Right lobe of liver (tissue), 6 donors: ENCODE measurements at regions not wholly inside any gene's neighbourhood (a gene's known extent, or its start where the extent isn't known, plus 50 kb on each side); places are given as distances from the start of the nearest gene placed in this dataset.

ENCODE experiments used
- ATAC-seq, 4 donors: fragments of 200-7000 bp; cut with Tn5 transposase; one replicate each; pipeline ENCODE4 v1.9.1; 2020; ENCODE audit warnings: mild to moderate bottlenecking in 4 of 4, moderate library complexity in 4 of 4
- DNase-seq, 3 donors: peaks; one replicate each; pipeline ENCODE4 v3.0.0-alpha.2; 2020
- H3K27ac ChIP-seq, 3 donors: fragments of 200-600 bp; one replicate each; pipeline ENCODE4 v1.8.0; 2022
- H3K27me3 ChIP-seq, 2 donors: fragments of 200-600 bp; one replicate each; pipeline ENCODE4 v1.8.0; 2022
- H3K36me3 ChIP-seq, 4 donors: fragments of 200-600 bp; sonication (generic) in 1 of 4; one replicate each; pipeline versions ENCODE4 v1.5.1 to v1.8.0; 2017 to 2022; ENCODE audit warnings: control low read depth in 1 of 4
- H3K4me1 ChIP-seq, 4 donors: fragments of 200-600 bp; sonication (generic) in 1 of 4; one replicate each; pipeline versions ENCODE4 v1.5.1 to v1.8.0; 2017 to 2022; ENCODE audit warnings: control low read depth in 1 of 4
- H3K4me3 ChIP-seq, 3 donors: fragments of 200-600 bp; one replicate each; pipeline ENCODE4 v1.8.0; 2022
- H3K9me3 ChIP-seq, 4 donors: fragments of 200-600 bp; sonication (generic) in 1 of 4; one replicate each; pipeline versions ENCODE4 v1.5.1 to v1.8.0; 2017 to 2022; ENCODE audit warnings: control low read depth in 1 of 4
- POLR2A ChIP-seq: fragments of 450-650 bp; IDR thresholded peaks from one replicate; pipeline ENCODE4 v1.6.1; 2017; ENCODE audit warnings: antibody characterized with exemption, mild to moderate bottlenecking
- WGBS: methylation state at CpG from one replicate; pipeline ENCODE4 v1.1.6; 2018; ENCODE audit warnings: low coverage, low lambda C conversion rate; ENCODE audit not compliant: insufficient coverage; ENCODE audit errors: missing lambda C conversion rate; 5-methylcytosine and 5-hydroxymethylcytosine counted together
- intact Hi-C, 2 donors: fragments of 100-400 bp; cut with DNase I; formaldehyde crosslinking; loops; one replicate each; pipeline versions ENCODE4 v1.11.2 to v1.14.1; 2022
- TF ChIP-seq, protein P1 (sequence below), 4 donors: fragments of 200-600 bp in 3 of 4; fragments of 450-650 bp in 1 of 4; IDR thresholded peaks; one replicate each; pipeline versions ENCODE4 v1.5.1 to v1.8.0; 2016 to 2022; ENCODE audit warnings: antibody characterized with exemption in 4 of 4, mild to moderate bottlenecking in 2 of 4
- donor health status: DM: no; HTN: yes; CAD: no.
- donor health status: DM: no; HTN: no; CAD: no.
- donor health status: DM: no; HTN: no; CAD: no.
- donor health status: DM: no; HTN: yes; CAD: no.
- donor health status: DM: no; HTN: yes; CAD: no.

DNA sequence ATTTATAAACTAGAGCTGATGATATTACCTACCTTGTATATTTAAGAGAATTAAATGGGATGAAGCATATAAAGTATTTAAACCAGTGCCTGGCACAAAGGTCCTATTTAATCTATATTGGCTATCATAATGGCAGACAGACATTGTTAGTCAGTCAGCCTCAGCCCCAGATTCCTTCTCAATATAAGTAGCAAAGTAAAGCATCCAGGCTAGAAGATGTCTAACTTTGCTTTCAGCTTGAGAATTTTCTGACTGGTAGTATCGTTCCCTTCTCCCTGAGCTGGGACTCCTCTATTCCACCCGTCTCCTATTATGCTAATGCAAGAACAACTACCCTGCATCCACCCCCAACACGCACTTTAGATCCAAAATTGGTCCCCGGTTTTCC lies 215.7 kb upstream of the SIX2 start:
- no peak overlapping the region for H3K27ac ChIP-seq
- H3K9me3 ChIP-seq, result no peaks in the 10 kb centered on the region
- intact Hi-C loops, result no loop called here
- H3K4me3 ChIP-seq, result no peak overlapping the region
- ATAC-seq (no peak), DNase-seq (no peak)
- no peaks in the 10 kb centered on the region for H3K36me3 ChIP-seq
- no peak for TF ChIP-seq POLR2A
- TF ChIP-seq, protein P1, sequence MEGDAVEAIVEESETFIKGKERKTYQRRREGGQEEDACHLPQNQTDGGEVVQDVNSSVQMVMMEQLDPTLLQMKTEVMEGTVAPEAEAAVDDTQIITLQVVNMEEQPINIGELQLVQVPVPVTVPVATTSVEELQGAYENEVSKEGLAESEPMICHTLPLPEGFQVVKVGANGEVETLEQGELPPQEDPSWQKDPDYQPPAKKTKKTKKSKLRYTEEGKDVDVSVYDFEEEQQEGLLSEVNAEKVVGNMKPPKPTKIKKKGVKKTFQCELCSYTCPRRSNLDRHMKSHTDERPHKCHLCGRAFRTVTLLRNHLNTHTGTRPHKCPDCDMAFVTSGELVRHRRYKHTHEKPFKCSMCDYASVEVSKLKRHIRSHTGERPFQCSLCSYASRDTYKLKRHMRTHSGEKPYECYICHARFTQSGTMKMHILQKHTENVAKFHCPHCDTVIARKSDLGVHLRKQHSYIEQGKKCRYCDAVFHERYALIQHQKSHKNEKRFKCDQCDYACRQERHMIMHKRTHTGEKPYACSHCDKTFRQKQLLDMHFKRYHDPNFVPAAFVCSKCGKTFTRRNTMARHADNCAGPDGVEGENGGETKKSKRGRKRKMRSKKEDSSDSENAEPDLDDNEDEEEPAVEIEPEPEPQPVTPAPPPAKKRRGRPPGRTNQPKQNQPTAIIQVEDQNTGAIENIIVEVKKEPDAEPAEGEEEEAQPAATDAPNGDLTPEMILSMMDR (IDR thresholded peaks at IDR 0.05), result no peak
- no peaks in the 10 kb centered on the region for H3K4me1 ChIP-seq
- 88% methylated on average over 4 of the region's 4 CpGs for WGBS
- no peaks in the 10 kb centered on the region for H3K27me3 ChIP-seq

DNA sequence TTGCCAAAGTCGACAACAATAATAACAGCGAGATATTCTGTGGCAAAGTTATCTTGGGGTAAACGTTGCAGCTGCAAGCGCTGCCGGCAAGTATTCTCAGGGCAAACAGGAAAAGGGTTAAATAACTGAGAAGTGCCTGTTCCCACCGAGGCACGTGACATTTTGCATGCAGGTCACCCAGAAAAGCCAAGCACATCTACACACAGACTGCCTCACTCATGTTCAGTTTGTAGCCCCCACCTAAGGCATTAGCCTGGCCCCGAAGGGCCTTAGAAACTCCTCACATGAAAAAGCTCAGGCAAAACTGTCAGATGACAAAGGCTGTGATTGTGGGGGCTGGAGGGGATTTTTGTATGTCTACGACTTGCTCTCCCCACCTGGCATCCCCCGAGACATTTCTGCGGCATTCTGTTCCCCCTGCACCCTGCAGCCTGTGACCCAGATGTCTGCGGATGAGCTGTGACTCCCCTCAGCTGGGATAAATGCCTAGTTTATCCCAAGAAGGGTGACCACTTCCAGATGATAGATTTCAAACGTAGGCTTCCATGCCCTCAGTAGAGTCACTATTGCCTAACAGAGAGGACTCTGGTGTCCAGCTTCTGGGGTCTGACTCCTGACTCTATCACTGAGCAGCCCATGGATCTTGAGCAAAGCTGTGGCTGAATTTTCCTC lies 215.2 kb upstream of the SIX2 start:
- TF ChIP-seq POLR2A, result no peak
- TF ChIP-seq, protein P1 (IDR thresholded peaks at IDR 0.05), result no peak
- ATAC-seq, result no peak
- Histone ChIP-seq H3K9me3 (no peaks in the 10 kb centered on the region), H3K4me3 (no peak overlapping the region), H3K27ac (no peak overlapping the region), H3K36me3 (no peaks in the 10 kb centered on the region), H3K4me1 (no peaks in the 10 kb centered on the region), H3K27me3 (no peaks in the 10 kb centered on the region)
- 35% methylated on average over 9 of the region's 13 CpGs for WGBS
- intact Hi-C loops, result no loop called here
- no peak for DNase-seq

DNA sequence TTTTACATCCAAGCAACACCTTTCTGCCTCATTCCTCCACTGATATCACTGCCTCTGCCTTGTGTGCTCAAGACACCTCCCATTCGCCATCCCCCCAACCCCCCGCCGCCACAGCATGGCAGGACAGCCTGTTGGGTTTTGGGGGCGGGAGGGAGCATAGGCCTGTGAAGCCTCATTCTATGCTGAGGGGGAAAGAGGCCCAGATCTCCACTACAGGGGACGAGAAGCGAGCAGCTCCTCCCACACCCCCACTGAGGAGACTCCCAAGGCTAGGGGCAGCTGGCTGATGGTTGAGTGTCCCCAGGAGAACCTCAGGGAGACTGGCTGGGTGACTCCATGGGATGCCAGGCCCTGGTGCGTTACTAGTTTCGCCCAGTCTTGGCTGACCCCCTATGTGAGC lies 214.3 kb upstream of the SIX2 start:
- no peak for DNase-seq
- Histone ChIP-seq H3K4me3 (no peak overlapping the region), H3K4me1 (no peaks in the 10 kb centered on the region), H3K27ac (no peak overlapping the region), H3K9me3 (no peaks in the 10 kb centered on the region), H3K27me3 (no peaks in the 10 kb centered on the region), H3K36me3 (no peaks in the 10 kb centered on the region)
- no peak for ATAC-seq
- WGBS, result 91% methylated on average over 4 of the region's 8 CpGs
- TF ChIP-seq, protein P1 (IDR thresholded peaks at IDR 0.05), result no peak
- TF ChIP-seq POLR2A, result no peak
- intact Hi-C loops, result no loop called here

DNA sequence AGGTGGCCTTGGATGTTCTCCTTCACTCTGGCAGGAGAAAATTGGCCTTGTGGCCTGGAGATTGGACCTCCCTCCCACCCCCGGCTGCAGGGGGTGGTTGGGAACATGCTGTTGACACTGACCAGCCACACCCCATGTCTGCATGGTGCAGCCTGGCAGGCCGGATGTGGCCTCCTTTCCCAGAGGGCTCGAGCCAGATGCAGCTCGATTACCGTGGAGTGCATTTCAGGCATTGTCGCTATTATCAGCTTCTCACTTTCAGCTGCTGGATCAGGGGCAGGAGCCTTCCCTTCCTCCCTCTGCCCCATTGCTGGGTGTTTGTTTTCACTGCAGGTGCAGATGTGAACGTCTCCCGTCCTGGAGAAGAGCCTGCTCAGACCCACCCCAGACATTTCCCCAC lies 211.0 kb upstream of the SIX2 start:
- Histone ChIP-seq H3K27me3 (no peaks in the 10 kb centered on the region), H3K9me3 (no peaks in the 10 kb centered on the region), H3K36me3 (no peaks in the 10 kb centered on the region), H3K4me3 (no peak overlapping the region), H3K27ac (no peak overlapping the region), H3K4me1 (no peaks in the 10 kb centered on the region)
- intact Hi-C loops, result no loop called here
- no peak for ATAC-seq
- TF ChIP-seq POLR2A, result no peak
- TF ChIP-seq, protein P1 (IDR thresholded peaks at IDR 0.05), result no peak
- no peak for DNase-seq
- WGBS, result 27% methylated on average over 2 of the region's 8 CpGs

DNA sequence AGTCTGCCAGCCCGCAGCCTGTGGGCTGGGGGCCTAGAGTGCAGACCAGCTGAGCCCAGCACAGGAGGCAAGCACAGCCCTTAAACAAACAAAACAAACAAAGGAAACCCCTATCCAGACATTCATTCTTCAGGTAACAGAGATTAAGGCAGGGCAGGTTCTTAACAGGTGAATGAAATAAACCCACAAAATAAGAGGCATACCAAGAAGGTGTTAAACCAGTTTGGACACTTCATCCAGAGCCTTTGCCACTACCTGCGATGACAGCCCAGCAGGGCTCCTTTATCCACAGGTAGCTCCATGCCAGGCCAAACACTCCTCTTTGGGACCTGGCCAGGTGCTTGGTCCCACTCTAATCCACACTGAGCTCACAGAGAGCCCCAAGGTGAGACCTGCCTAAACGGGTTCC lies 209.7 kb upstream of the SIX2 start:
- no peak overlapping the region for H3K4me3 ChIP-seq
- H3K27me3 ChIP-seq, result no peaks in the 10 kb centered on the region
- no peak overlapping the region for H3K27ac ChIP-seq
- DNase-seq (no peak), ATAC-seq (no peak)
- intact Hi-C loops, result no loop called here
- no peaks in the 10 kb centered on the region for H3K4me1 ChIP-seq
- H3K9me3 ChIP-seq, result no peaks in the 10 kb centered on the region
- WGBS, result 63% methylated on average over 2 of the region's 3 CpGs
- no peak for TF ChIP-seq POLR2A
- TF ChIP-seq, protein P1 (IDR thresholded peaks at IDR 0.05), result no peak
- H3K36me3 ChIP-seq, result no peaks in the 10 kb centered on the region
